PC-3 (cell line): ENCODE measurements at regions not wholly inside any gene's neighbourhood (a gene's known extent, or its start where the extent isn't known, plus 50 kb on each side); places are given as distances from the start of the nearest gene placed in this dataset.
"Not testable (repeated sequence)": the region's sequence is repeated elsewhere in the genome, so short reads cannot be mapped to it uniquely, and the experiment has no call there.

ENCODE experiments used
- ATAC-seq: fragments of 200-7000 bp; cut with Tn5 transposase; 2 replicates; pipeline ENCODE4 v1.9.1; 2020; ENCODE audit warnings: mild to moderate bottlenecking, moderate library complexity
- BruUV-seq: library from RNA; stranded (reverse); fragments of 400-500 nt; replicated peaks from 2 replicates; lab custom pipeline; 2021; lab: Mats Ljungman, UMichigan
- CTCF ChIA-PET: fragments of 300-600 bp; sonication (Branson Sonifier 250); formaldehyde crosslinking; loops from one replicate; lab custom pipeline; 2022; ENCODE audit warnings: antibody characterized with exemption; lab: Charles Lee
- POLR2A ChIA-PET: fragments of 300-600 bp; sonication (Branson Sonifier 250); formaldehyde crosslinking; loops from one replicate; lab custom pipeline; 2022; ENCODE audit warnings: antibody characterized with exemption; ENCODE audit not compliant: unreplicated experiment; lab: Charles Lee
- DNase-seq: peaks from one replicate; pipeline ENCODE4 v3.0.0-alpha.2; 2015
- H2AFZ ChIP-seq: fragments of 300-600 bp; sonication (generic); 2 replicates; pipeline ENCODE4 v1.6.0; 2016; ENCODE audit warnings: antibody characterized with exemption, low read length
- H3F3A ChIP-seq: fragments of 300-600 bp; sonication (generic); one replicate; pipeline ENCODE4 v1.6.0; 2017; ENCODE audit warnings: antibody characterized with exemption, low read length, control low read depth, mild to moderate bottlenecking; ENCODE audit not compliant: unreplicated experiment
- H3K27ac ChIP-seq: fragments of 300-600 bp; sonication (generic); 2 replicates; pipeline ENCODE4 v1.5.1; 2016; ENCODE audit warnings: mild to moderate bottlenecking, low read length
- H3K27me3 ChIP-seq: fragments of 300-600 bp; sonication (generic); 2 replicates; pipeline ENCODE4 v1.6.1; 2016; ENCODE audit warnings: low read length, mixed read lengths
- H3K36me3 ChIP-seq: fragments of 300-600 bp; sonication (generic); 2 replicates; pipeline ENCODE4 v1.6.1; 2016; ENCODE audit warnings: low read depth, mixed run types, low read length, mixed read lengths
- H3K4me1 ChIP-seq: fragments of 300-600 bp; sonication (generic); 2 replicates; pipeline ENCODE4 v1.5.1; 2016; ENCODE audit warnings: low read length; ENCODE audit not compliant: insufficient read depth
- H3K4me2 ChIP-seq: fragments of 300-600 bp; sonication (generic); 2 replicates; pipeline ENCODE4 v1.6.0; 2016; ENCODE audit warnings: low read length
- H3K4me3 ChIP-seq: fragments of 300-600 bp; sonication (generic); 2 replicates; pipeline ENCODE4 v1.5.1; 2016; ENCODE audit warnings: mild to moderate bottlenecking, low read length, mixed read lengths
- H3K79me2 ChIP-seq: fragments of 300-600 bp; sonication (generic); 2 replicates; pipeline ENCODE4 v1.6.1; 2017; ENCODE audit warnings: low read length, mixed read lengths
- H3K9ac ChIP-seq: fragments of 300-600 bp; sonication (generic); 2 replicates; pipeline ENCODE4 v1.6.0; 2016; ENCODE audit warnings: mild to moderate bottlenecking, low read length
- H3K9me2 ChIP-seq: fragments of 300-600 bp; sonication (generic); replicated peaks from 2 replicates; pipeline ENCODE4 v1.6.1; 2016; ENCODE audit warnings: mixed run types, low read length, mixed read lengths
- H3K9me3 ChIP-seq: fragments of 300-600 bp; sonication (generic); 2 replicates; pipeline ENCODE4 v1.6.1; 2016; ENCODE audit warnings: low read length, mixed read lengths
- H4K20me1 ChIP-seq: fragments of 300-600 bp; sonication (generic); 2 replicates; pipeline ENCODE4 v1.6.1; 2016; ENCODE audit warnings: low read length, mixed read lengths
- EZH2 ChIP-seq: fragments of 300-600 bp; sonication (generic); IDR thresholded peaks from one replicate; pipeline ENCODE4 v1.6.1; 2017; ENCODE audit warnings: antibody characterized with exemption, mild to moderate bottlenecking, low read length; ENCODE audit not compliant: unreplicated experiment
- intact Hi-C: fragments of 100-400 bp; cut with micrococcal nuclease; formaldehyde crosslinking; loops from 2 replicates; pipeline ENCODE4 v1.9.0; 2023
- TF ChIP-seq, protein P1 (sequence below): fragments of 300-600 bp; sonication (generic); conservative IDR thresholded peaks from 2 replicates; pipeline ENCODE4 v1.5.1; 2017; ENCODE audit warnings: antibody characterized with exemption, low read depth, mild to moderate bottlenecking, low read length

DNA sequence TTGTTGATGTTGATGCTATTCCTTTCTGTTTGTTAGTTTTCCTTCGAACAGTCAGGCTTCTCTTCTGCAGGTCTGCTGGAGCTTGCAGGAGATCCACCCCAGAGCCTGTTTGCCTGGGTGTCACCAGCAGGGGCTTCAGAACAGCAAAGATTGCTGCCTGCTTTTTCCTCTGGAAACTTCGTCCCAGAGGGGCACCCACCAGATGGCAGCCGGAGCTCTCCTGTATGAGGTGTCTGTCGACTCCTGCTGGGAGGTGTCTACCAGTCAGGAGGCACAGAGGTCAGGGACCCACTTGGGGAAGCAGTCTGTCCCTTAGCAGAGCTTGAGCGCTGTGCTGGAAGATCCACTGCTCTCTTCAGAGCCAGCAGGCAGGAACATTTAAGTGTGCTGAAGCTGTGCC is 303.2 kb downstream of the ZIC1 start:
- Histone ChIP-seq H3K27me3 (0 out of 2 replicates have a peak, but pooled peaks cover 4% of the 10 kb centered on the region), H3K9me3 (no peaks in the 10 kb centered on the region), H3K4me3 (no peak overlapping the region), H3K9me2 (no peaks in the 10 kb centered on the region), H3K4me2 (no peak overlapping the region), H3F3A (no peaks in the 10 kb centered on the region), H4K20me1 (no peaks in the 10 kb centered on the region), H3K79me2 (no peaks in the 10 kb centered on the region), H3K36me3 (no peaks in the 10 kb centered on the region), H2AFZ (no peak overlapping the region), H3K4me1 (no peaks in the 10 kb centered on the region), H3K9ac (no peak overlapping the region), H3K27ac (no peak overlapping the region)
- intact Hi-C loops = no loop called here
- ATAC-seq (no peak), DNase-seq (no peak)
- TF ChIP-seq, protein P1, sequence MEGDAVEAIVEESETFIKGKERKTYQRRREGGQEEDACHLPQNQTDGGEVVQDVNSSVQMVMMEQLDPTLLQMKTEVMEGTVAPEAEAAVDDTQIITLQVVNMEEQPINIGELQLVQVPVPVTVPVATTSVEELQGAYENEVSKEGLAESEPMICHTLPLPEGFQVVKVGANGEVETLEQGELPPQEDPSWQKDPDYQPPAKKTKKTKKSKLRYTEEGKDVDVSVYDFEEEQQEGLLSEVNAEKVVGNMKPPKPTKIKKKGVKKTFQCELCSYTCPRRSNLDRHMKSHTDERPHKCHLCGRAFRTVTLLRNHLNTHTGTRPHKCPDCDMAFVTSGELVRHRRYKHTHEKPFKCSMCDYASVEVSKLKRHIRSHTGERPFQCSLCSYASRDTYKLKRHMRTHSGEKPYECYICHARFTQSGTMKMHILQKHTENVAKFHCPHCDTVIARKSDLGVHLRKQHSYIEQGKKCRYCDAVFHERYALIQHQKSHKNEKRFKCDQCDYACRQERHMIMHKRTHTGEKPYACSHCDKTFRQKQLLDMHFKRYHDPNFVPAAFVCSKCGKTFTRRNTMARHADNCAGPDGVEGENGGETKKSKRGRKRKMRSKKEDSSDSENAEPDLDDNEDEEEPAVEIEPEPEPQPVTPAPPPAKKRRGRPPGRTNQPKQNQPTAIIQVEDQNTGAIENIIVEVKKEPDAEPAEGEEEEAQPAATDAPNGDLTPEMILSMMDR = no peak
- TF ChIP-seq EZH2 = no peak
- no TSS peak for BruUV-seq
- ChIA-PET CTCF (no interaction called here), POLR2A (no interaction called here)

DNA sequence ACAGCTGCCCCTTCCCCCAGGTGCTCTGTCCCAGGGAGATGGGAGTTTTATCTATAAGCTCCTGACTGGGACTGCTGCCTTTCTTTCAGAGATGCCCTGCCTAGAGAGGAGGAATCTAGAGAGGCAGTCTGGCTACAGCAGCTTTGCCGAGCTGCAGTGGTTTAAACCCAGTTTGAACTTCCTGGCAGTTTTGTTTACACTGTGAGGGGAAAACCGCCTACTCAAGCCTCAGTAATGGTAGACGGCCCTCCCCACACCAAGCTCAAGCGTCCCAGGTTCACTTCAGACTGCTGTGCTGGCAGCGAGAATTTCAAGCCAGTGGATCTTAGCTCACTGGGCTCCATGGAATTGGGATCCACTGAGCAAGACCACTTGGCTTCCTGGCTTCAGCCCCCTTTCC is 303.6 kb downstream of the ZIC1 start:
- H3K4me2 ChIP-seq, H3K9ac ChIP-seq, DNase-seq, H3K9me3 ChIP-seq, H3K79me2 ChIP-seq, H3K27me3 ChIP-seq, POLR2A ChIA-PET, H3K36me3 ChIP-seq, CTCF ChIA-PET, H3K27ac ChIP-seq, H4K20me1 ChIP-seq, H3K4me3 ChIP-seq, H3K9me2 ChIP-seq, BruUV-seq, H3K4me1 ChIP-seq, H2AFZ ChIP-seq, H3F3A ChIP-seq, intact Hi-C loops, ATAC-seq: not testable (repeated sequence)

DNA sequence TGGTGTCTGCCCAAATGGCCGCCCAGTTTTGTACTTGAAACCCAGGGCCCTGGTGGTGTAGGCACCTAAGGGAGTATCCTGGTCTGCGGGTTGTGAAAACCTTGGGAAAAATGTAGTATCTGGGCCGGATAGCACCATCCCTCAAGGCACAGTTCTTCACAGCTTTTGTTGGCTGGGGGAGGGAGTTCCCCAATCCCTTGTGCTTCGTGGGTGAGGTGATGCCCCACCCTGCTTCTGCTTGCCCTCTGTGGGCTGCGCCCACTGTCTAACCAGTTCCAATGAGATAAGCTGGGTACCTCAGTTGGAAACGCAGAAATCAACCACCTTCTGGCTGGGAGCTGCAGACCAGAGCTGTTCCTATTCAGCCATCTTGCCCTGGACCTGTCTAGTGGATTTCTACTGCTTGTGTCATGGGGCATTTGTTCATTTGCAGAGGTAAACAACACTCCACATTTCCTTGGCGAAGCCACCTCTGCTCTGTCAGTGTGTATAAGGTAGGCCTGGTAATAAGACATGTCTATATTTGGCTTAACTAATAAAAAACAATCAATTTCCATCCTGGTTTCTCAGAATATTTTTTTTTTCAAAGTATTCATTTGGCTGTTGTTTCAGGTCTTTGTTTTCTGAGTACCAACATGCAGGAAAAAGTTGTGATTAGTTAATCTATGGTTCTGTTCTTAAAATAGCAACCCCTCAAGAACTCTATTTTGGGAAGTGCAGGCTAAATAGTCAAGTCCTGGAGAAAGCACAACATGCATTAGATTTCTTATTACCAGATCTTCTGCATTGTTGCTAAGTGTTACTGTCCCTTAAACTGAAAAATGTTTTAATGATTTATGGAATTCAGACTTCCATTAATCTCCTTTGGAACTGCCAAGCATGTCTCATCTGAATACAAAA is 304.3 kb downstream of the ZIC1 start:
- no peak overlapping the region for H2AFZ ChIP-seq
- intact Hi-C loops = no loop called here
- no peaks in the 10 kb centered on the region for H3K36me3 ChIP-seq
- ChIA-PET CTCF (no interaction called here), POLR2A (no interaction called here)
- no peak for ATAC-seq
- no peak overlapping the region for H3K4me2 ChIP-seq
- H3K4me1 ChIP-seq = no peaks in the 10 kb centered on the region
- TF ChIP-seq, protein P1 = no peak
- H3F3A ChIP-seq = no peaks in the 10 kb centered on the region
- H3K79me2 ChIP-seq = no peaks in the 10 kb centered on the region
- H4K20me1 ChIP-seq = no peaks in the 10 kb centered on the region
- no peak overlapping the region for H3K27ac ChIP-seq
- H3K9me3 ChIP-seq = no peaks in the 10 kb centered on the region
- DNase-seq = no peak
- no TSS peak for BruUV-seq
- no peak overlapping the region for H3K4me3 ChIP-seq
- 0 out of 2 replicates have a peak, but pooled peaks cover 4% of the 10 kb centered on the region for H3K27me3 ChIP-seq
- H3K9ac ChIP-seq = no peak overlapping the region
- H3K9me2 ChIP-seq = no peaks in the 10 kb centered on the region
